ENCODE measurements at regions not wholly inside any gene's neighbourhood (a gene's known extent, or its start where the extent isn't known, plus 50 kb on each side); places are given as distances from the start of the nearest gene placed in this dataset.

GRCh38 chr5:136907371-136907770 is 542.0 kb upstream of the TRPC7 start:
- SMC1A ChIA-PET (ENCODE audit: uncharacterized antibody, unreplicated experiment): interaction anchor here (0.8 kb wide), 1 partner anchor 10 kb away, joined by 3 read pairs; no protein-coding TSS in a partner anchor
- no peaks in the 10 kb centered on the region for H3K4me1 ChIP-seq (ENCODE audit: control insufficient read depth, insufficient read depth, low read length)
- 20% methylated on average over 3 of the region's 3 CpGs for WGBS (ENCODE audit: insufficient coverage, insufficient replicate concordance, low lambda C conversion rate, missing lambda C conversion rate)
- DNase-seq (ENCODE audit: low read depth, low spot score): no peak
- no peak overlapping the region for H3K4me2 ChIP-seq (ENCODE audit: control insufficient read depth, insufficient read depth)
- H3K27me3 ChIP-seq (replicated peaks in 1 of 2; ENCODE audit: control insufficient read depth in 2 of 2, insufficient read depth in 2 of 2, low read length in 1 of 2): no peaks in the 10 kb centered on the region
- no peak for FAIRE-seq
- no peak overlapping the region for H3K27ac ChIP-seq (ENCODE audit: control insufficient read depth, insufficient read depth)
- no peaks in the 10 kb centered on the region for H3K9me3 ChIP-seq (replicated peaks; ENCODE audit: control insufficient read depth, insufficient read depth, low read length)
- RAD21 ChIA-PET (ENCODE audit: unreplicated experiment): no interaction called here
- H3K9ac ChIP-seq (ENCODE audit: control insufficient read depth, insufficient read depth, low read length): no peak overlapping the region
- in situ Hi-C loops (cut with MboI): no loop called here
- no peak for TF ChIP-seq ZNF687 (IDR thresholded peaks at IDR 0.05)
- H3K79me2 ChIP-seq (ENCODE audit: control insufficient read depth, insufficient read depth, low read length): no peaks in the 10 kb centered on the region
- H3K36me3 ChIP-seq (ENCODE audit: control insufficient read depth in 2 of 2, insufficient read depth in 2 of 2, low read length in 1 of 2): no peaks in the 10 kb centered on the region
- CTCF ChIA-PET: interaction anchor here (0.6 kb wide), 1 partner anchor 11 kb away, joined by 3 read pairs; no protein-coding TSS in a partner anchor
- POLR2A ChIA-PET: no interaction called here
- no peak overlapping the region for H2AFZ ChIP-seq (ENCODE audit: control insufficient read depth, low read depth, low read length)
- no TSS peak for BruUV-seq (replicated peaks)
- intact Hi-C loops (cut with micrococcal nuclease; ENCODE audit: unreplicated experiment): no loop called here
- ATAC-seq: no peak
- H4K20me1 ChIP-seq (ENCODE audit: control insufficient read depth, insufficient read depth): no peaks in the 10 kb centered on the region
- H3K4me3 ChIP-seq: no peak overlapping the region

- SMC1A ChIA-PET (ENCODE audit: uncharacterized antibody, unreplicated experiment): interaction anchor here (0.8 kb wide), 1 partner anchor 9 kb away, joined by 3 read pairs; no protein-coding TSS in a partner anchor
- Histone ChIP-seq H3K4me1 (ENCODE audit: control insufficient read depth, insufficient read depth, low read length) (no peaks in the 10 kb centered on the region), H3K4me3 (no peak overlapping the region), H3K9me3 (replicated peaks; ENCODE audit: control insufficient read depth, insufficient read depth, low read length) (no peaks in the 10 kb centered on the region), H2AFZ (ENCODE audit: control insufficient read depth, low read depth, low read length) (no peak overlapping the region), H3K36me3 (ENCODE audit: control insufficient read depth in 2 of 2, insufficient read depth in 2 of 2, low read length in 1 of 2) (no peaks in the 10 kb centered on the region), H3K4me2 (ENCODE audit: control insufficient read depth, insufficient read depth) (no peak overlapping the region), H3K79me2 (ENCODE audit: control insufficient read depth, insufficient read depth, low read length) (no peaks in the 10 kb centered on the region), H3K9ac (ENCODE audit: control insufficient read depth, insufficient read depth, low read length) (no peak overlapping the region), H3K27me3 (replicated peaks in 1 of 2; ENCODE audit: control insufficient read depth in 2 of 2, insufficient read depth in 2 of 2, low read length in 1 of 2) (no peaks in the 10 kb centered on the region), H3K27ac (ENCODE audit: control insufficient read depth, insufficient read depth) (no peak overlapping the region), H4K20me1 (ENCODE audit: control insufficient read depth, insufficient read depth) (no peaks in the 10 kb centered on the region)
- intact Hi-C loops (cut with micrococcal nuclease; ENCODE audit: unreplicated experiment) (no loop called here), in situ Hi-C loops (cut with MboI) (no loop called here)
- DNase-seq (ENCODE audit: low read depth, low spot score) (no peak), ATAC-seq (no peak), FAIRE-seq (no peak)
- 0% methylated on average over 1 of the region's 1 CpG for WGBS (ENCODE audit: insufficient coverage, insufficient replicate concordance, low lambda C conversion rate, missing lambda C conversion rate)
- CTCF ChIA-PET: interaction anchor here (1.2 kb wide), 1 partner anchor 22 kb away, joined by 3 read pairs; no protein-coding TSS in a partner anchor
- RAD21 ChIA-PET (ENCODE audit: unreplicated experiment): no interaction called here
- no TSS peak for BruUV-seq (replicated peaks)
- POLR2A ChIA-PET: no interaction called here
- TF ChIP-seq NRF1 (conservative IDR thresholded peaks at IDR 0.05; ENCODE audit: low read depth, low read length) (no peak), SMC3 (IDR thresholded peaks at IDR 0.05; ENCODE audit: borderline replicate concordance, low read length) (no peak), ZNF207 (IDR thresholded peaks at IDR 0.05; ENCODE audit: borderline replicate concordance) (no peak)
These were observed 541.2 kb upstream of the TRPC7 start for GRCh38 chr5:136906545-136906944.

Data from GM12878 (cell line).